Panc1 (cell line): ENCODE measurements at regions not wholly inside any gene's neighbourhood (a gene's known extent, or its start where the extent isn't known, plus 50 kb on each side); places are given as distances from the start of the nearest gene placed in this dataset.
"Not testable (repeated sequence)": the region's sequence is repeated elsewhere in the genome, so short reads cannot be mapped to it uniquely, and the experiment has no call there.

Experiments used
- CTCF ChIP-seq: fragments of 450-650 bp; IDR thresholded peaks from 2 replicates; pipeline ENCODE4 v1.5.1; 2017; ENCODE audit warnings: mild to moderate bottlenecking
- POLR2AphosphoS5 ChIP-seq: IDR thresholded peaks from 2 replicates; pipeline ENCODE4 v1.6.1; 2012; ENCODE audit warnings: mild to moderate bottlenecking, low read depth, low read length, moderate library complexity

- not testable (repeated sequence) for TF ChIP-seq CTCF, POLR2AphosphoS5
Measured at GRCh38 chr1:102442317-102442716, 445.6 kb upstream of the OLFM3 start.
